Activated T-cell treated with anti-CD3 and anti-CD28 coated beads for 48 hours (primary cell): ENCODE measurements at regions not wholly inside any gene's neighbourhood (a gene's known extent, or its start where the extent isn't known, plus 50 kb on each side); places are given as distances from the start of the nearest gene placed in this dataset.
"Not testable (repeated sequence)": the region's sequence is repeated elsewhere in the genome, so short reads cannot be mapped to it uniquely, and the experiment has no call there.

Source experiments
- DNase-seq: peaks from one replicate; pipeline ENCODE4 v3.0.0-alpha.2; 2020; ENCODE audit warnings: low read depth

GRCh38 chr5:53275666-53276065 lies 166.1 kb upstream of the MOCS2 start:
- no peak for DNase-seq

- no peak for DNase-seq
Measured at GRCh38 chr5:53276825-53277224, 167.3 kb upstream of the MOCS2 start.

GRCh38 chr5:53277491-53277890 lies 167.9 kb upstream of the MOCS2 start:
- no peak for DNase-seq

GRCh38 chr5:53287573-53287972 lies 178.0 kb upstream of the MOCS2 start:
- no peak for DNase-seq

- DNase-seq: no peak
Measured at GRCh38 chr5:53288511-53288910, 179.0 kb upstream of the MOCS2 start.

- DNase-seq: no peak
Measured at GRCh38 chr5:53291047-53291446, 181.5 kb upstream of the MOCS2 start.

GRCh38 chr5:53291528-53291927 lies 182.0 kb upstream of the MOCS2 start:
- DNase-seq: no peak

GRCh38 chr5:53298841-53299240 lies 181.6 kb upstream of the FST start:
- no peak for DNase-seq

GRCh38 chr5:53302529-53302928 lies 177.9 kb upstream of the FST start:
- no peak for DNase-seq

- DNase-seq: no peak
Measured at GRCh38 chr5:53303105-53303504, 177.3 kb upstream of the FST start.

- not testable (repeated sequence) for DNase-seq
Measured at GRCh38 chr5:53305316-53305715, 175.1 kb upstream of the FST start.

GRCh38 chr5:53309653-53310052 lies 170.8 kb upstream of the FST start:
- no peak for DNase-seq

GRCh38 chr5:53311681-53312080 lies 168.7 kb upstream of the FST start:
- DNase-seq: no peak

- DNase-seq: no peak
Measured at GRCh38 chr5:53313145-53313544, 167.3 kb upstream of the FST start.

GRCh38 chr5:53318303-53318702 lies 162.1 kb upstream of the FST start:
- DNase-seq: no peak

- no peak for DNase-seq
Measured at GRCh38 chr5:53319315-53319714, 161.1 kb upstream of the FST start.

- no peak for DNase-seq
Measured at GRCh38 chr5:53321073-53321472, 159.4 kb upstream of the FST start.

- DNase-seq: no peak
Measured at GRCh38 chr5:53321721-53322120, 158.7 kb upstream of the FST start.

- DNase-seq: no peak
Measured at GRCh38 chr5:53322257-53322656, 158.2 kb upstream of the FST start.

GRCh38 chr5:53323511-53323910 lies 156.9 kb upstream of the FST start:
- DNase-seq: no peak

GRCh38 chr5:53323943-53324642 lies 156.3 kb upstream of the FST start:
- no peak for DNase-seq

GRCh38 chr5:53326424-53327153 lies 153.8 kb upstream of the FST start:
- no peak for DNase-seq

- no peak for DNase-seq
Measured at GRCh38 chr5:53327811-53328334, 152.6 kb upstream of the FST start.

- no peak for DNase-seq
Measured at GRCh38 chr5:53330491-53330890, 149.9 kb upstream of the FST start.
